GM20431 (cell line): ENCODE measurements at regions not wholly inside any gene's neighbourhood (a gene's known extent, or its start where the extent isn't known, plus 50 kb on each side); places are given as distances from the start of the nearest gene placed in this dataset.

ENCODE experiments used
- in situ Hi-C: fragments of 300-500 bp; cut with MseI, MboI; formaldehyde crosslinking; loops from one replicate; pipeline ENCODE4 v1.15.0; 2020; ENCODE audit warnings: low sequenced_read_pairs; ENCODE audit not compliant: unreplicated experiment

DNA sequence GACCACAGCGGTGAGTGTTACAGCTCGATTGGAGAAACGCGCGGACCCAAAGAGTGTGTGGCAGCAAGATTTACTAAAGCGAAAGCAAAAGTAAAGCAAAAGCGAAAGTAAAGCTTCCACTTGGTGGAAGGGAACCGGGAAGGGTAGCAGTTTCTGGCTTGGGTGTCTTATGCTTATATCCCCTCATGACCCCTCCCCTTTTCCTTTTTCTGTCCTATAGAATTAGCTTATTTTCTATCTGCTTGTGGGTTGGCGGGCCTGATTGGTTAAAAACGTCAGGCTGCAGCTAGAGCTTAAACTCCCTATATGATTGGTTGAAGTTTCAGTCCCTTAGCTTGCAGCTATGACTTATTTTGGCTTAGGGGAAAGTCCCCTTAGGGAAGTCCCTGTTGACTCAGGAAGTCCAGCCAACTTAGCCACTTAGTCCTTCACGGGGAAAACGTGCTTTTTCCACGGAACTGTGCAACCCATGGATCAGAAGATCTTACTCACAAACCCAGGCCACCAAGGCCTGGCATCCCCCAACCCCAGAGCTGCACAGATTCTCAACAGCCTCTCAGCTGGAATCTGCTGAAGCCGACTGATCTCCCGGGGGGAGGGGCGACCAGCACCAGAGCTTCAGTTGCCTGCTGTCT, 114.2 kb upstream of the ADAMTS16 start:
- in situ Hi-C loops, result no loop called here

DNA sequence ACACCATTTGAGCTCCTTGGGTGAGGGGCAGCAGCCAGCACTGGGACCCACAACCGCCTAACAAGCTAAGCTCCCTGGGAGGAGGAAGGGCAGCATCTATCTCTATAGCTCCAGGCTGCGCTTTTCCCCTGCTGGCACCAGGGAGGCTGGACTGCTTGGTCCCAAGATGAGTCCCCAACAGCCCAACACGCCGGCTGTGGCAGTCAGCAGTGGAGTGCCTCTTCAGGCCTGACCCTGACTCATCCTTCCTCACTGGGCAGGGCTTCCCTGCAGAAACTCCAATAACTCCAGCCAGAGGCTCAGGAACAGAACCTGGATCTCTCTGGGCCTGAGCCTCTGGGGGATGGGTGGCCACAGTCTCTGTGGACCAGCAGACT, 113.7 kb upstream of the ADAMTS16 start:
- in situ Hi-C loops, result no loop called here

DNA sequence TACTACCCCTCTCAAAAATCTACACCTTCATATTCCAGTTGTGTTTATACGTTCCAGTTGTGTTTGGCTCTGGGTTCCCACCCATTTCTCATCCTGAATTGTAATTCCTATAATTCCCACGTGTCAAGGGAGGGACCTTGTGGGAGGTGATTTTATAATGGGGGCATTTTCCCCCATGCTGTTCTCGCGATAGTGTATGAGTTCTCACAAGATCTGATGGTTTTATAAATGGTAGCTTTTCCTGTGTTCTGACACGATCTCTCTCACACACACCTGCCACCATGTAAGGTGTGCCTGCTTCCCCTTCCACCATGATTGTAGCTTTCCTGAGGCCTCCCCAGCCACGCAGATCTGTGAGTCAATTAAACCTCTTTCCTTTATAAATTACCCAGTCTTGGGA, 108.5 kb upstream of the ADAMTS16 start:
- in situ Hi-C loops, result no loop called here

DNA sequence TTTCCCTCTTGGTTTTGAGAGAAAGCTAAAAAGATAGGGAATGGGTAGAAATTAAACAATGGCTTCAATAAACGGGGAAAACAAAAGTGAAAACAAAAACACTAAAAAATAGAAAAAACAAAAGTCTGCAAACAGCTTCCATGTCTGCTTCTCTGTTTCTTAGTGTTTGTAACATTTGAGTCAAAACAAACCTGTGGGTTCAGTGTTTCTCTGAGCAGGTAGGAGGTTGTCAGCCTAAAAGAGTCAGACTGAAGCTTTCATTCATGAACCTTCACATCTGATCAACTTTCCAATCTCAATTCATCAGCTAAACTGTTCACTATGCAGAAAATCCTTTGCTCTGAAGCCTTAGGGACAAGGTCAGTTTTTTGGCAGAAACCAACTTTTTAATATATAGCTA, 102.5 kb upstream of the ADAMTS16 start:
- in situ Hi-C loops, result no loop called here

DNA sequence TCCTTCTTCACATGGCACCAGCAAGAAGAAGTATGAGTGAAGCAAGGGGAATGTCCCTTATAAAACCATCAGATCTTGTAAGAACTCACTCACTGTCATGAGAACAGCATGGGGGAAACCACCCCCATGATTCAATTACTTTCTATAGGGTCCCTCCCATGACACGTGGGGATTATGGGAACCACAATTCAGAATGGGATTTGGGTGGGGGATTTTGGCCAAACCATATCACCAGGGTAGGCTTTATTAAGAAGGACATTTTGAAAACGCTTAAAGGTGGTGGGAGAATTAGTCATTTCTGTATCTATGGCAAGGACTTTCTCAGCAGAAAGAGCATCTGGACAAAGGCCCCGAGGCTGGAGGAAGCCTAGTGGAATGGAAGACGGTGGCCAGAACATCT, 100.2 kb upstream of the ADAMTS16 start:
- in situ Hi-C loops, result no loop called here

DNA sequence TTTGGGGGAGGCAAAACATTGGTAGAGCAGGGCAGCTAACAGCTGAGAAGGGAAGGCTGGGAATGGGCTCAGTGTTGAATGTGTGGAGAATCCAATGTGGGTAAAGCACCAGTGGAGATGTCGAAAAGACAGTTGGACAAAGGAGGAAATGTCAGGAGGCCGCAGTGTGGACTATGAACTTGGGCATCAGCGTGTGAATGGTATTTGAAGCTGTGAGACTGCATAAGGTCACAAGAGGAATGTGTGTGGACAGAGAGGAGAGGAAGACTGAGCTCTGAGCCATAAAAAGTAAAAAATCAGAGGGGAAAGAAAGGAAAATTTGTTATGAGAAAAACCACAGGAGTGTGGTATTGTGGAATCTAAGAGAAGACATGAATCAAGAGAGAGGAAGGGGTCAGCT, 99.4 kb upstream of the ADAMTS16 start:
- in situ Hi-C loops, result no loop called here

DNA sequence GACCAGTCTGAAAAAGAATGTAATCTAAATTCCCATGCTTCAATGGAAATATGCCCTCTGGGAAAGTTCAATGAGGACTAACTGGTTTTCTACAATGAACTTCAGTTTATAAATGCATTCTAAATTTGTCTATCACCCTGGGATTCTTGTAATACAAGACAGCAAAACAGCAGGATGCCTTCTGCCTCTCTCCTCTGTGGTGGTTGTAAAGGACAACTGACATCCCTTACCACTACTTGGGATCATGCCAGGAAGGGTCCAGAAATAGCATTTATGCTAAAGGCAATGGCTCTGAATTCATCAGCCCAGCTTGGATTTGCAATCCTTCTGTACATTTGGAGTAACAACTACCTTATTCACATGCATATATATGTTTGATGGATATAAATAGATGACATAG, 97.3 kb upstream of the ADAMTS16 start:
- in situ Hi-C loops, result no loop called here

DNA sequence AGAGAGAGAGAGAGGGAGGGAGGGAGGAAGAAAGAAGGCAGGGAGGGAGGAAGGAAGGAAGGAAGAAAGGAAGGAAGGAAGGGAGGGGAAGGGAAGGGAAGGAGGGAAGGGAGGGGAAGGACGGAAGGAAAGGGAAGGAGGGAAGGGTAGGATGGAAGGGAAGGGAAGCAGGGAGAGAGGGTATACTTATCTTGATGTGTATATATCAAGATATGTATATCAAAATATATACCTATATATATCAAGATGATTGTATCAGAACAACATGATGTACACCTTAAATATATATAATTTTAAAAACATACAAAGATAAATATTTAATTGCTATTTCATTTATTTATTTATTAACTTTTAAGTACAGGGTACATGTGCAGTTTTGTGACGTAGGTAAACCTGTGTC, 96.8 kb upstream of the ADAMTS16 start:
- in situ Hi-C loops, result no loop called here

DNA sequence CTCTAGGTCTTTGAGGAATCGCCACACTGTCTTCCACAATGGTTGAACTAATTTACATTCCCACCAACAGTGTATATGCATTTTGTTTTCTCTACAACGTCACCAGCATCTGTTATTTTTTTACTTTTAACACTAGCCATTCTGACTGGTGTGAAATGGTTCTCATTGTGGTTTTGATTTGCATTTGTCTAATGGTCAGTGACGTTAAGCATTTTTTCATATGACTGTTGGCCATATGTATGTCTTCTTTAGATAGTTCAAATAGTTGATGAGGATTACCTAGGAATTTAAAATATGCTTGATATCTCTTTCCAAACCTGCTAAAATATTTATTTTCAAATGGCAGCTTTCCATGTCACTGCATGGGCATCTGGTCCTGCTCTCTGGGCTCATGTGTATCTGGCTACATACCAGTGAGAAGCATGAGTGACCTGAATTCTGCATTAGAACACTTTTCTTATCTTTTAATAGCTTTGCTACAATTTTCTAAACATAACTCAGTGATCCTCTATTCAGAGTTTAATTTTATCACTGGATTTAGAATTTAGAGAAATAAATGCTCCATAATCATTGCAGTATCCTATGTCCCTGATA, 95.8 kb upstream of the ADAMTS16 start:
- in situ Hi-C loops, result no loop called here

DNA sequence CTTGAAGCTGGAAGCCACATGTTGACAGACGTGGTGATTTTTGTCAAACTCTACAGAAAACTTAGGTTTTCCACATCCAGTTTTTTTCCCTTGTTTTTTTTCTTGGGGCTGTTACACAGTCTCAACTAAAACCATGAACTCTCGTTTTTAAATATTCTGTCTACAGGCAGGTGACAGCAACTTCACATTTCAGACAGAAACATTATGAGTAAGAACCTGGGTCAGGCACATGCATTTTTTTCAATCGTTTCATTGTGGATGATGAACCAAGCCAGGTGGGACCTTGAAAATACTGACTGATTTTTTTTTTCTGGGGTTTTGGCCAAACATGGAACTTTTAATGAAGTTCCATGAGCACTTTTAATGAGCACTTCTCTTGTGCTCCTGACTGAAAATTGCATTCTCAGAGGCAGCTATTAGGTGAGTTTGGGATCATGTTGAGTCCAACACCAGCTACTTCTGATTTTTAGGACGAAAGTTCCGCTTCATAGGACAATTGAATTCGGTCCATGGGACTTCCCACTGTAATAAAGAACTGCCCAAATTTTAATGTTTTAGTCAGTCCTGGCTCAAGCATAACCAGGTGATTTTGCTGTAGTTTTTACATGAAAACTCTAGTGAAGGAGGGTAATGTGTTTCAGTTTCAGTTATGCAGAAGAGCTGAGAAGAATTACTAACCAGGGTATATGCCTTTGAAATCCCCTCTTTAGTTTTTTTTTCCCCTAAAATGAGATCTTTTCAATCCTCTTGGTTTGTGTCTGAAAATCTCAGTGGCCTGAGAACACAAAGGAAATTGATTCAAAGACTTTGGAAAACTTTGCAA, 93.2 kb upstream of the ADAMTS16 start:
- in situ Hi-C loops, result no loop called here

DNA sequence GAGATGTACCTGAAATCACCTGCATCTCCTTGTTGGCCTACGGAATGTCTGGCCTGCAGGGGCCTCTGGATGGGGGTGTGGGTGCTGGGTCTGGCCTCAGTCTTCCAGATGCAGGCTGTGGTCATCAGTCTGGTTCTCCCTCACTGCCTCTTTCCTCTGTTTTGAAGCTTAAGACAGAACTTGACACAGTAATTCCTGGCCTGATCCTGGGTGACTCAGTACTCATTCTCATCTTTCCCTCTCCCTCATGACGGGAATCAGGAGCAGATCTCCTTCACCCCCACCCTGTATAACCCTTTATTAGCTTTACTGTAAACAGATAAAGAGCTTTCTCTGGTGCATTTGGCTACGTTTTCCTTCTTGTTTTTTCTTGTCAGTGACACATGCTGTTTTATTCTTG, 89.3 kb upstream of the ADAMTS16 start:
- in situ Hi-C loops, result no loop called here

DNA sequence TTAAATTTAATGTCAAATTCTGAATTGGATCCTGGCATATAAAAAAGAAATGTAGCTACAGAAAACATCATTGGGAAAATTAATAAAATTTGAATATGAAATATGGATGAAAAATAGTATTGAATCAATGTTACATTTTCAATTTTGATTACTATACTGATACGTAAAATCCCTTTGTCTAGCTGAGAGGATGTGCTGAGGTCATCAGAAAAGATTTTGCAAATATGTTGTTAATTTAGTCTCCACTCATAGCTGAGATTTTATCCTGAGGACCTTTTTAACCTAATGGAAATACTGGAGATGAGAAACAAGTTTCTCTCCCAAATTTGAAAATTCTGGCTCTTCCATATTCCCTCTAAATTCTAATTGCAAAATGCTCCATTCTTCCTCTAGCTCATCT, 84.4 kb upstream of the ADAMTS16 start:
- in situ Hi-C loops, result no loop called here

DNA sequence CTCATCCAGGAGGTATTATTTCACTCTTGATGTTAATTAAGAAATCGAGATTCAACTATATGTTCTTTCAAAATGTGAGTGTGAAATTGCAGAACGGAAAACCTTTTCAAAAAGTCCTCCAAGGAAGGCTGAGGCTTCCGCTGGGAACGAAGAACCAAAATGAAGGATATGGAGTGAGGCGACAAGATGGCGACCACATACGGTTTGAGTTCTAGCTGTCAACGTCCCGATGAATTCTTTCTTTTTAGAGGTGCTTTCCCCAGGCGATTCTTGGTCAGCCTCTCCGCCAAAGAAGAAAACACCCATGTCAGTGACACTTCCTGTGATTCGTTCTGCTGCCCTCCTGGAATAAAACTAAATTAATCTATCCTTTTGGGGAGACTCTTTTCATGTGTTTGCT, 78.3 kb upstream of the ADAMTS16 start:
- in situ Hi-C loops, result no loop called here

DNA sequence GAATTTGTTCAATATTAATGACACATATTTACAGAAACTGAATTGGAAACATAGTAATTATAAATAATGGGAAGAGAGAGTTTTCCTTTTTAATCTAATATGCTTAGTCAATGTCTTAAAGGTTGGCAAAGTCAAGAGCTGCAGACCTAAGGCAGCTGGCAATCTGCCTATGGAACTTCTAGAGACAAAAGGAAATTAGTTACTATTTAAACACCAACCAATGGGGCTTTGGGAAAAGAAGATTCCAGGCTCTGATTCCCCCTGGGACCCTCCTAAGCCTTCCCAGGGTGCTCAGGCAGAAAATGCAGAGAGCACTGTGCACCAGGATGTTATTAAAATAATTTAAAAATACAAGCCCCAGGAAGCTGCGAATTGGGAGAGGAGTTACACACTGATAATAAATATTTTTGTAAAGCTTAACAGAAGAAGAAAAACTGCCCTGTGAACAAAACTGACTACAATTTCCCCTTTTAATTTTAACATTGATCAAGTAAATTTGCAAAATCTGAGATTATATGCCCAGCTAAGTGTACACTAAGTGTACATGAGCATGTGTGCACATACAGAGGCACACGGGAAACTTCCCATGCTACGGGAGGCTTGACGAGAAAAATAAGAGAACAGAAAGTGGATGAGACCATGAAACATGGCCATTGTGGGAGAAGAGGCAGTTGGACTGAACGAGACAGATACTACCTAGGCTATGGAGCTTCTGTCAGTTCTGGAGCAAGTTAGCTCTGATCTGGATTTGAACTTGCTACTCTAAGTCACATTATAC, 77.4 kb upstream of the ADAMTS16 start:
- in situ Hi-C loops, result no loop called here

DNA sequence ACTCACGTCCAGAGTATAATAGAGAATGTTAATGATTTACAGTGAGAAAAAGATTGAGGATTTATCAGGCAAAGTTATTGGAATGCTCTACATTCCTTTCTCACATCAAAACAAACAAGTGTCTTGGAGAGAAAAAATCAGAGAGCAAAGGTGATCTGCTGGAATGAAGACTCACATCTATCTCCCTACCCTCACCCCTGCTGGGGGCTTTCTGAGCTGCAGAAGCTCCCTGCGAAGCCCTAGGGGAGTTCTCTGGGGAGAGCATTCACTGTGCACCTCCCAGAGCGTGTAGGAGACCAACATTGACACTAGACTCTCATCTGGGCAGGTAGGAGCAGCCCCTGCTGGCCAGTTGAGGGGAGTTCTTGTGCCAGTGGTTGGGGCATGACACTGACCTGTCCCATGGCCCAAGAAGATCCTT, 76.6 kb upstream of the ADAMTS16 start:
- in situ Hi-C loops, result no loop called here

DNA sequence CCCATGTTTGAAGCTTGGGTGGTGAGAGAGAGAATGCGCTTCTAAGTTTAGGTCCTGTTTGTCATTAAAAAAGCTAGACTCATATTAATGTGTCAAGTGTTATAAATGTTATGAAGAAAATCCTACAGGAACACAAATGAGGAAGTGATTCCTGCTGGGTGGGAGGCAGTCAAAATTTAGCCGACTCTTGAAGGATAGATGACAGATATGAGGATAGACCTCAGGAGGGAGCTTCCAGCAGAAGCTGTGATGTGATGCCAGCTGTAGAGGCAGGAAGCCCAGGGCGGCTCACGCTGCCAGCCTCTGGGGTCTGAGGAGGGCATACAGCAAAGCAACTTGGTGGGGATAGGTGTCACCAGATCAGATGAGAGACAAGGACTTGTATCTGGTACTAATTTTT, 74.7 kb upstream of the ADAMTS16 start:
- in situ Hi-C loops, result no loop called here

DNA sequence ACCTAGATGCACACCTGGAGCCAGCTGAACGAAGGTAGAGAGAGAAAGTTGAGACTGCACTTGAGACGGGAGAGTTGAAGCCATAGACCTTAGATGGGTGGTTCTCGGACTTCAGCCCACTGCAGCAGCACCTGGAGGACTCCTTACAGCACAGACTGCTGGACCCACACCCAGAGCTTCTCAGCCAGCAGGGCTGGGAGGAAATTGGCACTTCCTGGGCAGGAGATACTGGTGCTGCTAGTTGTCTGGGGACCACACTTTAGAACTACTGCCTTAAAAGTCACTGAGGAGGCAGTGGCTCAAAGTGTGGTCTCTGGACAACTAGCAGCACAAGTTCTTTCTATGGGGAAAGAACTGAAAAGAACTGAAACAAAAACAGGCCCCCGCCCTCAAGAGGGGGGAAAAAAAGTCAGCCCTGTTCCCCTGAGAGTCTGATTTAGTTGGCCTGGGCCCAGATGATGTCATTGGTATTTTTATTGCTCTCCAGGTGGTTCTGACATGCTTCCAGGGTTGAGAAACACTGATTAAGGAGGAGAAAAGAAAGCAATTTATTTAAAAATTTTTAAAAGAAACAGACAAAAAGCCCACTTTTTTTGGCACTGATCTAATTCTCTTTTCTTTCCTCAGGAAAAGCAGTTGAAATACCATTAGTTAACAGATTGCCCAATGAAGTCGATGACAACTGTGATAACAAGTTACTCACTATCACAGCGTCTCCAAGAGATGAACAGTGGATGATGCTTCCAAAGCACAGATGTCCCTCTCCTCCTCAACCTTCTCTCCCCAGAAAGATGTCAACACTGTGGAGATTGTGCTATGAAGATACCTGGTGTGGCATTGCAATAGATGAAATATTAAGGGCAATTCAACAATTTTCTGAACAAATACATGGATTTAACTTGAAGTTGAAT, 73.6 kb upstream of the ADAMTS16 start:
- in situ Hi-C loops, result no loop called here

DNA sequence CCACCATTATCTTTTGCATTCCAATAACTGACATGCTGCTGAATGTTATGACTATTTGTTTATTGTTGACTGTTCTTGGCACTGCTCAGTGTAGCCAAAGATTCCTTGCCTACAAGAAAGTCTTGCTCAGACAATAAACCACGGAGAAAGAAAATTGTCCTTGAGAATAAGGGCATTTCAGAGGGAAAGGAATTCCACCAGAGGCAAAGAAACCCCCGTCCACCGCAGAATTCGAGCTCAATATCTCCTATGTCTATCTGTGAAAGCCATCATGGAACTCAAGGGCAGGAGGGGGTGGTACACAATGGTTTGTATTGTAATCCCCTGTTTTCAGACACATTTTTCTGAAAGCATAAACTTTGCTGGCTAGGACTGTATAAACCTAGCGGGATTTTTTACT, 70.3 kb upstream of the ADAMTS16 start:
- in situ Hi-C loops, result no loop called here

DNA sequence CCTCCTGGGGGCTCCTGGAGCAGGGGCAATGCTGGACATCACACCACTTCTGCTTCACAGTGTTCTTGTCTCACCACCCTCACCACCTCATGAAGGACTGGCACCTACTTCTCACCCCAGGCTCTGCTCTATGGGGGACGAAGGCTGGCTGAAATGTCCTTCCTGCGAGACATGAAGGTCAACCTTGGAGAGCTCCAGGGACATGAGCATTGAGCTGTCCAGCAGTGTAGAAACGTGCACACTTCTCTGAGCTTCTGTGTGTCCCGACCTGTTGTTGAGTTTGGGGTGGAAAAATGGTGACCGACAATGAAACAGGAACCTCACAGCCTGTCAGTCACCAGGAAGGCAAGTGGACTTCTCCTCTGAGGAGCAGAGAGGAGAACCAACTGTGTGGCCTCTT, 68.6 kb upstream of the ADAMTS16 start:
- in situ Hi-C loops, result no loop called here

DNA sequence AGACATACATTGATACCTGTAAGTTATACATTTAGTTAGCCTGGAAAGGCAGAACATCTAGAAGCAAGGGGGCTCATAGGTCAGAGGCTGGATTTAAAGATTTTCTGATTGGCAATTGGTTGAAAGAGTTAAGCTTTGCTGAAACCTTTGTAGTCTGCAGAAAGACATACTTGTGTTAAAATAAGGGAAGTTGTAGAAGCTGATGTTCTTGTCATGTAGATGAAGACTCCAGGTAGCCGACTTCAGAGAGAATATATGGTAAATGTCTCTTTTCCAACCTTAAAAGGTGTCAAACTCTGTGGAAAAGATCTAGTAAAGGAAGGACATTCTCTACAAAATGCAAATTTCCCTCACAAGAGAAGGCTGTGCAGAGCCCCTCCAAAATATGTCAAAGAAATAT, 62.9 kb upstream of the ADAMTS16 start:
- in situ Hi-C loops, result no loop called here
